ENCODE measurements at regions not wholly inside any gene's neighbourhood (a gene's known extent, or its start where the extent isn't known, plus 50 kb on each side); places are given as distances from the start of the nearest gene placed in this dataset.

DNA sequence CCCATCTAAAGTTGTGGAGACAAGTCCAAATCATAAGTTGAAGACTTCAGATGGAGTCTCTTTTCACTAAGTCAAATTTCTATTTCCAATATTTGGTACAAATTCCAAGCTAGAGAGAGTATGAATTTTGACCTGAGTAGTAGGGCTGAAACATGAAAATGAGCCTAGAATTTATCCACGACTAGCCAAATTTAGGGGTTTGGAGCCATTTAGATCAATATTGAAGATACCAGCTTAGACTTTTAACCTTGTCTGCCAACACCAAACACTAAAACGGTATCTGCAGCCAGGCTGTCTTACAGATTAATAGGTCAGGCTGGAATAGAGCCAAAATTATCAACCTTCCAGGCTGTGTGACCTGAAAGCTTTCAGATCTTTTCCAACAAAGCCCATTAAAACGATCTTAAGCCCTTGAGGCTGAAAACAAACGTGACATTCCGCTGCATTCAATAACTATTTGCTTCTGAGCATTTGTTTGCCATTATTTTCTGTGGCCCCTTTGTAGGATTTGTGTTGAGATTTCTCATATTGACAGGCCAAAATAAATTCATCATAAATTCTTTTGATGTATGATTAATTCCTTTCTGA is 268.7 kb upstream of the DKK2 start:
- Histone ChIP-seq H3K36me3 (replicated peaks) (no peaks in the 10 kb centered on the region), H3K4me3 (ENCODE audit: low read depth, low read length) (no peak overlapping the region), H3K27me3 (replicated peaks) (no peaks in the 10 kb centered on the region), H3K27ac (no peak overlapping the region)
- no peak for DNase-seq
- TF ChIP-seq, protein P1, sequence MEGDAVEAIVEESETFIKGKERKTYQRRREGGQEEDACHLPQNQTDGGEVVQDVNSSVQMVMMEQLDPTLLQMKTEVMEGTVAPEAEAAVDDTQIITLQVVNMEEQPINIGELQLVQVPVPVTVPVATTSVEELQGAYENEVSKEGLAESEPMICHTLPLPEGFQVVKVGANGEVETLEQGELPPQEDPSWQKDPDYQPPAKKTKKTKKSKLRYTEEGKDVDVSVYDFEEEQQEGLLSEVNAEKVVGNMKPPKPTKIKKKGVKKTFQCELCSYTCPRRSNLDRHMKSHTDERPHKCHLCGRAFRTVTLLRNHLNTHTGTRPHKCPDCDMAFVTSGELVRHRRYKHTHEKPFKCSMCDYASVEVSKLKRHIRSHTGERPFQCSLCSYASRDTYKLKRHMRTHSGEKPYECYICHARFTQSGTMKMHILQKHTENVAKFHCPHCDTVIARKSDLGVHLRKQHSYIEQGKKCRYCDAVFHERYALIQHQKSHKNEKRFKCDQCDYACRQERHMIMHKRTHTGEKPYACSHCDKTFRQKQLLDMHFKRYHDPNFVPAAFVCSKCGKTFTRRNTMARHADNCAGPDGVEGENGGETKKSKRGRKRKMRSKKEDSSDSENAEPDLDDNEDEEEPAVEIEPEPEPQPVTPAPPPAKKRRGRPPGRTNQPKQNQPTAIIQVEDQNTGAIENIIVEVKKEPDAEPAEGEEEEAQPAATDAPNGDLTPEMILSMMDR (IDR thresholded peaks at IDR 0.05; ENCODE audit: low read depth, low read length, missing control alignments), result no peak
- in situ Hi-C loops (cut with HindIII; ENCODE audit: low pct_ligation_motif_present, low sequenced_read_pairs), result no loop called here

DNA sequence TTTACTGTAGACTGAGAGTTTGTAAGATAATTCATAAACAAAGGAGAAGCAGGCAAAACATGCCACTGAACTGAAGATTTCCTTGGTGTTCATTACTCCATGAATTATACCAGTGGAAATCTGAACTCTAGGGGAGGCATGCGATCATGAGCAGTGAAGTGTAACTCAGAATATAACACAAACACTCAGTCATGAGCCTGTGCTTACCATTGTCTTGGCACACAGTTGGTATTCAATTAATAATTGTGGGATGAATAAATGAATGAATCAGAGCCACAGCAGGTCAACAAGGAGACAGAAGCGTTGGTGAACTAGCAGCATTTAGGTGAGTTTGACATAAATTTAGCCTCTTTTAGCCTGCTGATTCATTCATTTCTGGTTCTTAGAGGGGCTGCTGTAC is 263.5 kb upstream of the DKK2 start:
- Histone ChIP-seq H3K4me3 (ENCODE audit: low read depth, low read length) (no peak overlapping the region), H3K36me3 (replicated peaks) (no peaks in the 10 kb centered on the region), H3K27me3 (replicated peaks) (no peaks in the 10 kb centered on the region), H3K27ac (no peak overlapping the region)
- TF ChIP-seq, protein P1 (IDR thresholded peaks at IDR 0.05; ENCODE audit: low read depth, low read length, missing control alignments), result no peak
- in situ Hi-C loops (cut with HindIII; ENCODE audit: low pct_ligation_motif_present, low sequenced_read_pairs), result no loop called here
- DNase-seq, result no peak

DNA sequence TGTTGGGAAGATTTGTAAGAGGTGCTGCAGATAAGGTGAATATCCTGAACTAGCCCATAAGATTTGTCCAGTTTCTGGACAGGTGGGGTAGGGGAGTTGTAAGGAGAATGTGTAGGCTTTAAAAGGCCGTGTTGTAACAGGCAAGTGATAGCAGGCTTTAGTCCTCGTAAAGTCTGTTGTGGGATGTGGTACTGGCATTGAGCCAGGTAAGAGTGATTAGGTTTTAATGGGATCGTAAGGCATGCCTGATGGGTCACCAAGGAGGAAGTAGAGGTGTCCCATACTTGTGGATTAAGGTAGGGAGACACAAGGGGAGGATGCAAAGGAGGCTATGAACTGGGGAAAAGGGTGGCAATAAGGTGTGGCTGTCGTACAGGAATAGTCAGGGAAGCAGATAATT is 256.9 kb upstream of the DKK2 start:
- Histone ChIP-seq H3K4me3 (ENCODE audit: low read depth, low read length) (no peak overlapping the region), H3K27me3 (replicated peaks) (no peaks in the 10 kb centered on the region), H3K36me3 (replicated peaks) (no peaks in the 10 kb centered on the region), H3K27ac (no peak overlapping the region)
- DNase-seq, result no peak
- TF ChIP-seq, protein P1 (IDR thresholded peaks at IDR 0.05; ENCODE audit: low read depth, low read length, missing control alignments), result no peak
- in situ Hi-C loops (cut with HindIII; ENCODE audit: low pct_ligation_motif_present, low sequenced_read_pairs), result no loop called here

DNA sequence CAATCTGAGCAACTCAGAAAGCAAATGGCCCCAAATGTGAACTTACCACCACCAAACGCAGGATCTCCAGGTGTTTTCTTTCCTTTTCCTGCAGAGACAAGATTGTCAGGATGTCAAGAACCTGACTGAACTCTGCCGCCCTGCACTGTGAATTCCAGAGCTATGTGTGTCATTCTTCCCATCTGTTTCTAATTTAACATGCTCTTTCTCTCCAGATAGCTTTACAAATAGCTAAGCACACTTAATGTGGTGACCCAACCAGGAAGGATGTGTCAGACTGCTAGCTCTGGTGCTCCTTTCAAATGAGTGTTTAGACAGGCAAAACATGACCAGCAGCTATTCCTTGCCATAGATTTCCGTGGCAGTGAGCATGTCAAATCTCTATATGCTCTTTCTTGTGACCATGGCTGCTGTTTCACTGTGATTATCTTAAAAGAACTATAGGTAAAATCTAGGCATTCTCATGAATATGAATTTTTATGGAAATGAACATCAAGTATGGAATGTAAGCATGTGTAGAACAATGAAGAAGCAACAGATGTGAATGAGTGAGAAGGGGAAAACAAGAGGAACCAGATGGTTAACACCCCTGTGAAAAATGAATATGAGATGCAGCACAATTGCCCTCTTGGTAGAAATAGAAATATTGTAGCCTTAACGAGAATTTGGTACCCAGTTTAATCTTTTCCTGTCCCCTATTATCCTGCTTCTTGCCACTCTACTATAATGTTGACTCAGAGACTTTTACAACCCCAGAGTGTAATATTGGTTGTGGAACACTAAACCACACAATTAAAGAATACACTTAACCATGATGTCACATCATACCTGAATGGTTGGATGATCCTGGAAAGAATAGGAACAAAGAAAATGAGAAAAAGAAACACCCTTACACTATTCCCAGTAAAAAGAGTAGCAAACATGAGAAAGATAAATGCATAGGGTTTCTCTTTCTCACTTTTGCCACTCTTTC is 247.8 kb upstream of the DKK2 start:
- TF ChIP-seq, protein P1 (IDR thresholded peaks at IDR 0.05; ENCODE audit: low read depth, low read length, missing control alignments), result no peak
- peak; percentile 90 for DNase-seq
- no peaks in the 10 kb centered on the region for H3K36me3 ChIP-seq (replicated peaks)
- no peak overlapping the region for H3K4me3 ChIP-seq (ENCODE audit: low read depth, low read length)
- in situ Hi-C loops (cut with HindIII; ENCODE audit: low pct_ligation_motif_present, low sequenced_read_pairs), result no loop called here
- H3K27ac ChIP-seq, result peak overlapping the region; percentile 31
- no peaks in the 10 kb centered on the region for H3K27me3 ChIP-seq (replicated peaks)

DNA sequence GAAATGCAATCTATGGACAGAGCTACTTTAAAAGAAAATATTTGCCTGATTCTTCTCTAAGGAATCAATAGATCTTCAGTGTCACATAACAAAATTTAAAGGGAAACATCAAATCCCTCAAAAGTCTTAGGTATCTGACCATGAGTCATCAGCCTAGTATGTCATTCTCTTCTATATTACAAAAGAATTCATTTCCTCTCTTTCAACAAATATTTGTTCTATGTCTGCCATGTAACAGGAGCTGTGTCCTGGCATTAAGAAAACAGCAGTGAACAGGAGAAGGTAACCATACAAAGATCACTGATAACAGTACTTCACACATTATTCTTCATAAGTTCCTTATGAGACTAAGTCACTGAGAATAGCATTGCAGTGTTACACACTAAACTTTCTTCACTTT is 243.6 kb upstream of the DKK2 start:
- TF ChIP-seq, protein P1 (IDR thresholded peaks at IDR 0.05; ENCODE audit: low read depth, low read length, missing control alignments), result no peak
- no peaks in the 10 kb centered on the region for H3K36me3 ChIP-seq (replicated peaks)
- H3K27me3 ChIP-seq (replicated peaks), result no peaks in the 10 kb centered on the region
- no peak overlapping the region for H3K27ac ChIP-seq
- in situ Hi-C loops (cut with HindIII; ENCODE audit: low pct_ligation_motif_present, low sequenced_read_pairs), result no loop called here
- no peak overlapping the region for H3K4me3 ChIP-seq (ENCODE audit: low read depth, low read length)
- peak; percentile 19 for DNase-seq
